HS-27A (cell line): ENCODE measurements at regions not wholly inside any gene's neighbourhood (a gene's known extent, or its start where the extent isn't known, plus 50 kb on each side); places are given as distances from the start of the nearest gene placed in this dataset.

Experiments used
- DNase-seq: peaks from one replicate; pipeline ENCODE4 v3.0.0-alpha.2; 2012; ENCODE audit warnings: low read depth, missing footprints

GRCh38 chr16:86297391-86297790 lies 212.9 kb upstream of the FOXF1 start:
- no peak for DNase-seq

GRCh38 chr16:86297866-86298757 lies 212.2 kb upstream of the FOXF1 start:
- DNase-seq, result no peak

DNA sequence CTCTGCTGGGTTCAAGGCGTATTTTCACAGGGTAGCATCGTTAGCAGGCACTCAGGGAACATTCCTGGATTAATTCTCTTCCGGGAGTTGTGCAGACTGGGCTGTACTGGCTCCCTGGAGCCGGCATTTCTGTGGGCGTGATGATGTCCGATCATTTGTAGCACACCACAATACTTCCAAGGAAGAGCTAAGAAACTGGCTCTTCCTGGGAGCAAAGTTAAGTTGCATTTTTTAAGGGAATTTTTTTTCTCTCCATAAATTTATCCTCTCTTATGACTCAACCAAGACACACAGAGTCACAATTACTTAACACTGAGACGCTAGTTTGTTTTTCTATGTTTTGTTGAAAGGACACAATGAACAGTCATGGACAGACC lies 211.6 kb upstream of the FOXF1 start:
- no peak for DNase-seq

- DNase-seq, result no peak
Measured at GRCh38 chr16:86299882-86300610, 210.3 kb upstream of the FOXF1 start.

GRCh38 chr16:86300746-86301481 lies 209.4 kb upstream of the FOXF1 start:
- DNase-seq, result no peak

GRCh38 chr16:86302421-86303109 lies 207.8 kb upstream of the FOXF1 start:
- no peak for DNase-seq

- DNase-seq, result no peak
Measured at GRCh38 chr16:86303787-86304678, 206.3 kb upstream of the FOXF1 start.

GRCh38 chr16:86304868-86305267 lies 205.5 kb upstream of the FOXF1 start:
- no peak for DNase-seq

DNA sequence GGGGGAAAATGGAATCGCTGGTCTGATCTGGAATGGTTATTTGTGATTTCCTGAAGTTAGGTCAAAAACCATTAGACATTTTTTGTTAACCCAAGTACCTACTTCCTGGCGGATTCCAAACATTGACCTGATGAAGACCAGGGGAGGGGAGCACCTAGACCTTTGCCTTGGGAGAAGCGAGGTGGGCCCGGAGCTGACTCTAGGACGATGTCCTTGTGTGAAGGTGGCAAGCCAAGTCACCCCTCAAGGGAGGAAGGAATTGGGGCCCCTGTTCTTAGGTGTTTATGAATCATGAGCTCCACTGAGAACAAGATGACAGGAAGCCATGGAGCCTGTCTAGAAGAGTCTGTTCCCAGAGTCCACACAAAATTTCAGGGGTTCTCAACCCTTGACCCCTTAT lies 204.9 kb upstream of the FOXF1 start:
- DNase-seq, result no peak

DNA sequence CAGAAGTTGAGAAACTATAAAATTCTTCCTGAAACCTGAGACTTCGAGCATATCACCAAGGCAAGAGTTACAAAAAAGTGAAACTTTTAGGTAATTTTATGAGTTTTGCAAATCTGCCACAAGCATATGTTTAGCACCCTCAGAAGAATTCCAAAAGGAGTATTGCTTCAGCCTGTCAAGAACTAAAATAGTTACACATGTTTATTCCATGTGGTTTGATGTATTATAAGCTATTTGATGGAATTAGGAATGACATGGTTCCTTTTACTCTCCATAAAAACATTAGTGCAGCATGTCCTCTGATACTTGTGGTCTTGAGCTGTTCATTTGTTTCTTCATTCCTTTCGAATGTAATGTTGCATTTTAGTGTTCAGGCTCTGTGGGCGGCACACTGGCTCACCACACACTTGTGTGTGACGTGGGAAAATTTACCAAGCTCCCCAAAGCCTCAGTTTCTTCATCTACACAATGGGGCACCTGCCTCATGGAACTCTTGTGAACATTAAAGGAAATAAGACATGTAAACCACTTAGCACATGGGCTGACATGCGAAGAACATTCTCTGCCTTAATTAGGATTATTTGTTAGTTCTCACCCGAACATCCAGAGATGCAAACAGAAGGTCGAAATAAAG lies 204.2 kb upstream of the FOXF1 start:
- no peak for DNase-seq

GRCh38 chr16:86306811-86307513 lies 203.4 kb upstream of the FOXF1 start:
- DNase-seq, result no peak

- DNase-seq, result no peak
Measured at GRCh38 chr16:86307514-86307903, 202.8 kb upstream of the FOXF1 start.

DNA sequence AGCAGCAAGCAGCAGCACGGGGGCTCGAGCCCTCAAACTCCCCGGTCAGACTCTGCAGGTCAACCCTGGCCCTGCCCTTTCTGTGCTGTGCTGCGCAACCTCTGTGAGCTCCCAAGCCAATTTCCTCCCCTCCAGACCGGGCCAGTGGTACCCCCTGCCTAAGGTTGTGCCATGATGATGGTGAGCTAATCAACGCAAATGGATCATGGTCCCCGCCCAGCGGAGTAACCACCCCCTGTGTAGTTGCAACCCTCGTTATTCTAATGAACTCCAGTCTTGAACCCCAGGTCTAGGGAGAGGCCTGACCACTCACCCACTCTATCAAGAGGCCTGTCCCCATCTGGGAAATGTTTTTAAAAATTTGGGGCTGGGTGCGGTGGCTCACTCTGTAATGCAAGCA lies 201.8 kb upstream of the FOXF1 start:
- no peak for DNase-seq

- DNase-seq, result no peak
Measured at GRCh38 chr16:86313631-86314030, 196.7 kb upstream of the FOXF1 start.

DNA sequence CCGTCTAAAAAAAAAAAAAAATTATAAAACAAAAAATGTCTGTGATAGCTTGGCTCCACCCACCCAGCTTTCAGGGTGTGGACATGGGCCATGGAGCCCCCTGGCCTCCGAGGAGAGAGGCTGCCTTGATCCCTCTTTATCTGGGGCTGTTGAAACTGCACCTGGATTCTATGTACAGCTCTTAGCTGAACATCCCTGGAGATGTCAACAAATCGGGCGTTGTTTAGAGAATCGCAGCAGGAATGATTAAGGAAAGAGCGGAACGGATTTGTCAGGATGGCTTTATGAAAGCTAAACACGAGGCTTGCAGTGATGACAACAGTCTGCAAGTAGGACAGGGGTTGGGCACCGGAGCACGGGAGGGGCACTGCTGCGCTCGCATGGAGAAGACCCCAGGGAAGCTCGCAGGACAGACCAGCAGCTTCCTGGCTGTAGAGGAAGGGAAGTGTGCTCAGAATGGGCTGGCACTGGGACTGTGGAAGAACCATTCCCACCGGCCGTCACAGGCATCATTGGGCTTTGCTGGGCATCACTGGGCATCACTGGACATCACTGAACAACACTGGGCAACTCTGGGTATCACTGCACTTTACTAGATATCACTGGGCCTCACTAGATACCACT lies 195.8 kb upstream of the FOXF1 start:
- DNase-seq, result no peak

DNA sequence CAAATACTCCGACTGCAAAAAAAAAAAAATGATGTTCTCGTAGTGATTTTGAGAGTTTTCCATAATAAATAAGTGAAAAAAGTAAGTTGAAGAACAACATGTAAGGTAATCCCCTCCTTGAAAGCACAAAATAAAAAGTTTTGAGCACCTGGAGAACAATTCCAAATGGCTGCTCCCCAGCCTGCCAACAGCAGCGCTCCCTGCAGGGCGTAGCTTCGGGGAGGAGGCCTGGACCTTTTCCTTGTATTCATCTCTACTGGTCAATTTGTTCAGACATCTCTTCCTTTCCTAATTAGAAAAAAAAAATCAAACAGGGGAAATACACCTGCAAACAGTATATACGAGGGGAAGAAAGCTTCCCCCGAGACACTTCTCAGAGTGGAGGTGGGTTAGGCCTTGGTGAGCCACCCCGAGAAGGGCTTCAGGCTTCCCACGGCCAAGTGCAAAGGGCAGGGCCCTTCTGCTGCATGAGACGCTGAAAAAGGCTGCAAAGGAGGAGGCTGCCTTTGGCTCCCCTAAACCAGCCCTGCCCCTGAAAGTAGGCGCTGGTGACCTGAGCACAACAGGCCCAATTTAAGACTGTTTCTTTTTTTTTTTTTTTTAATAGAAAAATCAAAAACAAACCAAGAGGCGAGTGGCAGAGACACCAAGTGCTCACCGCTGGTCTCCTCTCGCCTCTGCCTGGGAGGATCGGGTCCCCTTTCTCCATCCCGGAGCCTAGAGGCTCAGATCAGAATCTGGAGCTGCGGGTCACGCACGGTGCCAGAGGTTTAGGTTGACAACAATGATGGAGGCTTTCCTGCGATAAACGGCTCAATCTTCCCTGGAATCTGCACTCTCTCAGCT lies 193.1 kb upstream of the FOXF1 start:
- DNase-seq, result no peak

DNA sequence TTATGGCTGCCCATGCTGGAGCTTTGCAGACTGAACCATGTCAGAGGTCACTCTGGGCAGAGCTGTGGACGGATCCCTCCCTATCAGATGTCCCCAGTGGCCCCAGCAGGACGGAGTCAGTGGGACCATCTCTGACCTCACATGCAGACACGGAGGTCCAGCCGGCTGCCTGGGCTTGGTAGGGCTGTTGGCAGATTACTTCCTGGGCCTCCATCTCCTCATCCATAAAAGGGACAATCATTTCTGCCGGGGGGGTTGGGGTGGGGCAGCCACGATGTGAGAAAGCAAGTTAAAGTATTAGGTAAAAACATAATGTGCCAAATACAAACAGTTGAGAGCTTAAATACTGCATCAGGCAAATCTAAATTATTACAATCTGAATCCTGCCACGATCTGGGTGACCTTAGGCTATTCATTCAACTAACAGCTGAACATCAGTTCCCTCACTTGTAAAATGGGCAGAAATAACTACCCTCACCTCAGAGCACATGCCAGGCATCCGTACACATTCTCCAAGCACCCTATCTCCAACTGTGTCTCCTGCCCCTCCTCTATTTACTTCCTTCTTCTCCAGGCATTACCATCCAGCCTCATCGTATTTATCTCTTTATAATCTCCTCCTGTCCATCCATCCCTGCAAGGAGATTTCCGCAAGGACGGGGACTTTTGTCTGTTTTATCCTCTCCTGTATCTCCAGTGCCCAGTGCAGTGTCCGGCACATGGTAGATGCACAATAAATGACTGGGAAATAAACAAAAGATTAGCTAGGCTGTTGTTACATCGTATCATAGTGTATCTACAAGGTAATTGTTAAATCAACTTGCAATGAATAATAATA lies 192.3 kb upstream of the FOXF1 start:
- no peak for DNase-seq
